SK-N-DZ (cell line): ENCODE measurements at regions not wholly inside any gene's neighbourhood (a gene's known extent, or its start where the extent isn't known, plus 50 kb on each side); places are given as distances from the start of the nearest gene placed in this dataset.
"Not testable (repeated sequence)": the region's sequence is repeated elsewhere in the genome, so short reads cannot be mapped to it uniquely, and the experiment has no call there.

ENCODE experiments used
- DNase-seq: peaks from one replicate; pipeline ENCODE4 v3.0.0-alpha.2; 2015; ENCODE audit warnings: low spot score

GRCh38 chr12:105524961-105525360, 194.5 kb downstream of the C12orf75 start:
- no peak for DNase-seq

GRCh38 chr12:105534068-105534467, 203.6 kb downstream of the C12orf75 start:
- DNase-seq, result no peak

GRCh38 chr12:105535033-105535432, 204.5 kb downstream of the C12orf75 start:
- DNase-seq, result not testable (repeated sequence)

- no peak for DNase-seq
Observed at GRCh38 chr12:105538880-105539279, 208.4 kb downstream of the C12orf75 start.

GRCh38 chr12:105539735-105540134, 209.2 kb downstream of the C12orf75 start:
- DNase-seq, result no peak

GRCh38 chr12:105547786-105548185, 217.3 kb downstream of the C12orf75 start:
- DNase-seq, result no peak

- no peak for DNase-seq
Observed at GRCh38 chr12:105548626-105549025, 218.1 kb downstream of the C12orf75 start.

- DNase-seq, result no peak
Observed at GRCh38 chr12:105552056-105552455, 221.6 kb downstream of the C12orf75 start.

GRCh38 chr12:105554223-105554678, 223.8 kb downstream of the C12orf75 start:
- DNase-seq, result no peak

- DNase-seq, result no peak
Observed at GRCh38 chr12:105554856-105555255, 224.4 kb downstream of the C12orf75 start.

GRCh38 chr12:105555556-105556295, 225.2 kb downstream of the C12orf75 start:
- no peak for DNase-seq

GRCh38 chr12:105559310-105559709, 228.8 kb downstream of the C12orf75 start:
- no peak for DNase-seq

- no peak for DNase-seq
Observed at GRCh38 chr12:105561546-105562198, 231.2 kb downstream of the C12orf75 start.

- DNase-seq, result no peak
Observed at GRCh38 chr12:105562199-105562971, 231.9 kb downstream of the C12orf75 start.

GRCh38 chr12:105567061-105567460, 236.6 kb downstream of the C12orf75 start:
- DNase-seq, result no peak

GRCh38 chr12:105569886-105570285, 239.4 kb downstream of the C12orf75 start:
- no peak for DNase-seq

GRCh38 chr12:105570944-105571343, 240.5 kb downstream of the C12orf75 start:
- DNase-seq, result no peak

- no peak for DNase-seq
Observed at GRCh38 chr12:105573574-105573973, 243.1 kb downstream of the C12orf75 start.

- no peak for DNase-seq
Observed at GRCh38 chr12:105574056-105574715, 243.7 kb downstream of the C12orf75 start.

GRCh38 chr12:105575235-105575634, 244.7 kb downstream of the C12orf75 start:
- DNase-seq, result no peak

- no peak for DNase-seq
Observed at GRCh38 chr12:105576261-105576660, 245.8 kb downstream of the C12orf75 start.
